HK-2 (cell line): ENCODE measurements at regions not wholly inside any gene's neighbourhood (a gene's known extent, or its start where the extent isn't known, plus 50 kb on each side); places are given as distances from the start of the nearest gene placed in this dataset.

ENCODE experiments used
- DNase-seq: peaks from one replicate; pipeline ENCODE4 v3.0.0-alpha.2; 2018; ENCODE audit not compliant: unreplicated experiment

DNA sequence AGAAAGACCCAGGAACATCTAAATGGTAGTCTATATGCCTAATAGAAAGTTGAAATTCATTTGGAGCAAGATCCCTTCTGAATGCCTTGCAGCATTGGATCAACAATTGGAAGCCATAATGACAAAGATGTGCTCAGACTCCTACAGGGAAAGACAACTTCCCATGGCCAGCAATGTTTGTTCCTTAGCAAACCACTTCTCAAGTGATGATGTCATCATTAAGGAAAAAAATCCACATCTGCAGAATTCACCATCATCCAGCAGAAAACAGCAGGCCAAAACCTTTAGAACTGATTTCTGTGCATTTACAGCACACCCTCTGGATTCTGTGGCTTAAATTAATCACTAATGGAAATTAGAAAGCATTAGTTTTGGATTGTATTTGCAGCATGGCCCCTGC lies 82.4 kb upstream of the ZIC3 start:
- DNase-seq: no peak

DNA sequence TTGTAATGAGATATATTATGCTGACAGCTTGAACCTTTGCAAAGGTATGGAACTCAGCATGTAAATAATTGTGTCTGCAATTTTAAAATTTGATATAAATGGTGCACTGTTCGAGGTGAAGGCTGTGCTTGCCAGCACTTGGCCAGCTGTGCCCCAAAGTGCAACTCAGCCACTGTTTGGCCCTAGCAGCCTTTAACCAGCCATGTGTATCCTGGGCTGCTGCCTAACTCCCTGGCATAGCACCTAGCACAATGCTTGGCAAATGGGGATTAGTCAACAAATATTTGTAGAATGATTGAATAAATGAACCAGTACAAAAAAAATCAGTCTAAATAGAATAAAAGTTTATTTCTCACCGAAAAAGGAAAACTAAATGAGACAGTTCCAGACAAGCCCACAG lies 83.8 kb upstream of the ZIC3 start:
- no peak for DNase-seq

DNA sequence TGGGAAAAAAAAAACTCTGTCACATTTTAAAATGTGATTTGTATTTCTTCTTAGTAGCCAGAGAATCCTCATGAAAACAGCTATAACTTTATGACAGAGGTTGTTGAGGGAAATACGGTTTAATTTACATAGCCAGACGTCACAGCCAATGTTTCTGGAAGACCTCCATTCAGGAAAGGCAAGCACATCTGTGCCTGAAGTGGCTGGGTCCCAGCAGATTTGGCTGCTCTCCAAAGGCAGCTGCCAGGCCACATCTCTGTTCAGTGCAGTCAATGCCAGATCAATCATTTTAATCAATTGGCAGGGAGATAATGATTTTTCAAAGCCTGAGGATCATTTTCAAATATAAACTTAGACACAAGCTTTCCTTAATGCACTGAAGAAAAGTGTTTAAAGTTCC lies 86.5 kb upstream of the ZIC3 start:
- no peak for DNase-seq

DNA sequence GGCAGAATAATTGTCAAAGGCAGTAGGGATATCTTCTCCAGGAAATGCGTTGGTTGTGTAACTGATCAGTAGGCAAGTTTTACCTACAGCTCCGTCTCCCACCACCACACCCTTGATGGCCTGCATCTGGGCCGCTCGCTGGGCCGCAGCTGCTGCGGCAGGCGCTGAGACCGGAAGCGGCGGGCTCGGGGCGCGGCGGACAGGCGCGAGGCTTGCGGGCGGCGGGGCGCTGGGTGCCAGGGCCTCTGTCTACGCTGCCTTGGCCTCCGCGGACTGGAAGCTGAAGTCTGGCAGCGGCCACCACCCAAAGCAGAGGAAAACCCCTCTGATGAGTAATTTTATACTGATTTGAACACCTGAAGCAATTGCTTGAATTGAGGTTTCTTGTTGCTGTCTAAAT lies 124.2 kb upstream of the ZIC3 start:
- DNase-seq: no peak

GRCh38 chrX:137432609-137433008 lies 133.3 kb upstream of the ZIC3 start:
- DNase-seq: no peak

DNA sequence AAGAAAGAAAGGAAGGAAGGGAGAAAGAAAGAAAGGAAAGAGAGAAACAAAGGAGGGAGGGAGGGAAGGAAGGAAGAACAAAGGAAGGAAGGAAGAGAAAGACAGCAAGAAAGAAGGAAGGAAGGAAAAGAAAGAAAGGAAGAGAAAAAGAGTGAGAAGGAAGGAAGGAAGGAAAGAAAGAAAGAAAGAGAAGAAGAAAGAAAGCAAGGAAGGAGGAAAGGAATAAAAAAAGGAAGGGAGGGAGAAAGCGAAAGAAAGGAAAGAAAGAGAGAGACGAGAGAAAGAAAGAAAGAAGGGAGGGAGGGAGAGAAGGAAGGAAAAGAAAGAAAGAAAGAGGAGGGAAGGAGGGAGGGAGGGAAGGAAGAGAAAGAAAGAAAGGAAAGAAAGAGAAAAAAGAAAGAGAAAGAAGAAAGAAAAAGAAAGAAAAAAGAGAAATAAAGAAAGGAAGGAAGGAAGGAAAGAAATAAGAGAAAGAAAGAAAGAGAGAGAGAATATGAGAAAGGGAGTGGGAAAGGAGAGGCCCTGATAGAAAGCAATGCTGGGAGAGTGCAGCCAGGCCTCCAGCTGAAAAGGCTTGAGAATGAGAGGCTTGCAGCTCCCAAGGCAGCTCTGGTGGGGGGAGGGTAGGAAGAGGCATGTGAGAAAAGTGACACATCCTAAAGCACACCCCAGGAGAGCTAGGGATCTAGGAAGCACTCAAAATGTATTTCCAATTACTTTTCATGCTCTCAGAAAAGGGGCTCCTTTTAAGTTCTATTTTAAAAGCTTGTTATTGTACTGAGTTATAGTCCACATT lies 134.0 kb upstream of the ZIC3 start:
- DNase-seq: no peak

GRCh38 chrX:137430984-137431475 lies 134.9 kb upstream of the ZIC3 start:
- DNase-seq: no peak

DNA sequence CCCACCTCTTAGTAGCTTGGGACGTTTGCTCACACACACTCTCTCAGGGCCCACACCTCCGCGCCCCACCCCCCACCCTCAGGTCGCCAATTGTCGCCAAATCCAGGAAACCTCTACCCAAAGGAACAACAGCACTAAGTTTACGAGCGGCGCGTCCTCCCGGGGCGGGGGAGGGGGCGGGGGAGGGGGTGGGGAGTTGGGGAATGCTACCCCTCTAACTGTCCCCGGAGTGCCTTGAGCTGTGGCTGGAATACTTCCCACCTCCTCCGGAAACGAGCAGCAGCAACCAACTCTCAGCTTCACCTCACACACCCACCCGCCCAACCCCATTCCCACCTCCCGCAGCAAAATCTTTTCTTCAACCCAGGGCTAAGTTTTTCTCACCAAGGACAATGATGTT lies 135.6 kb upstream of the ZIC3 start:
- no peak for DNase-seq

DNA sequence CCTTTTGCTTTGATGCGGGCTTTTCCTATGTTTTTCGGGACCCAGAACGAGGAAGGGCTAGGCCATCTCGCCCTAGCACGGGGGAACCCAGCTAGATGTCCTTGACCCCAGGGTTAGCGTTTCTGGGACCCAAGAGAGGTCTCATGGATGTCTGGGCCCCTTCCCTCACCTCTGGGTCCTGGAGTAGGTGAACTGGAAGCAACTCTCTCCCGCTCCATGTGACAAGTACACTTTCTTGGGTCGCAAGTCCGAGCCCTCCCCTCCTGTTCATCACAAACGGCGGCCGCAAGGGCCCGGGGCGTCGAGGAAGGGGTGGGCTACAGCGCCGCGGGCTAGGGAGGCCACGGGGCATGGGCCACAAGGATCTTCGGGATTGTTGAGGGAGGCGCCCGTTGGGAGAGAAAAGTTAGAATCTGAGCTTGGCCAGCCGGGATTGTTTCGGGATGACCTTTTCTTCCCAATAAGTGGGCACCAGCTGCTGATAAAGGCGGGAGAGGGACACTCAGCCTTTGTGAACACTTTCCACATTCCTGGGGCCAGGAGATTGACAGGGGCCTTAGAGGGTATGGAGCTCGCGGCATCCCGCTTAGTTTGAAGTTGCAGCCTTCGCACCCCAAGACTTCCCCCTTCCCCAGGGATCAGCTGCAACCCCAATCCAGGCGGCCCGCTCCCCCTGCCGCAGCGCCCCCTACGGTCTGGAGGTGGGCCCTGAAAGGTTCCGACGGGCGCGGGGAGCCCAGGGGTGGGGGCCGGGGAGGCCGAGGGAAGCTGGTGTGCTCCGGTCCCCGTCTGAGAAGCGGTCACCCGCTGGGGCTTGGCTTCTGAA lies 136.9 kb upstream of the ZIC3 start:
- DNase-seq: no peak

GRCh38 chrX:137428221-137428661 lies 137.7 kb upstream of the ZIC3 start:
- DNase-seq: no peak

DNA sequence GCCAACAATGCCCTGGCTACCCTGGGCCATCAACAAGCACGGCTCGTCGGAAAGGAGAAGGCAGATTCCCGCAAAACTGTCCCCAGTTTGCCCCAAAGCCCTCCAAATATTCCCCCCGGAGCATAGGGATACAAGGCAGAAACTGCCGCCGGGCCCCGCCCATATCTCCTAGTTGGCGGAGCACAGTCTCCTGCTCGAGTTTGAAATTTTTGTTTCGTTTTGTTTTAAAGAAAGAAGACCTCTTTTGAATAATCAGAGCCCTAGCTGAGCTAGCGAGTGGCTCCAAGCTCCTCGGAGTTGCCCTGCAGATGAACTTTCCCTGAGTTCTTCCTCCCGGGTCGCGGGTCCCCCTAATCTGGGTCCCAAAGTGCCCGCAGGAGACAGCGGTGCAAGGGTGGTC lies 138.1 kb upstream of the ZIC3 start:
- DNase-seq: no peak

- no peak for DNase-seq
Observed at GRCh38 chrX:137427426-137427778, 138.5 kb upstream of the ZIC3 start.

GRCh38 chrX:137426695-137427425 lies 139.1 kb upstream of the ZIC3 start:
- DNase-seq: no peak

- no peak for DNase-seq
Observed at GRCh38 chrX:137425986-137426385, 139.9 kb upstream of the ZIC3 start.

DNA sequence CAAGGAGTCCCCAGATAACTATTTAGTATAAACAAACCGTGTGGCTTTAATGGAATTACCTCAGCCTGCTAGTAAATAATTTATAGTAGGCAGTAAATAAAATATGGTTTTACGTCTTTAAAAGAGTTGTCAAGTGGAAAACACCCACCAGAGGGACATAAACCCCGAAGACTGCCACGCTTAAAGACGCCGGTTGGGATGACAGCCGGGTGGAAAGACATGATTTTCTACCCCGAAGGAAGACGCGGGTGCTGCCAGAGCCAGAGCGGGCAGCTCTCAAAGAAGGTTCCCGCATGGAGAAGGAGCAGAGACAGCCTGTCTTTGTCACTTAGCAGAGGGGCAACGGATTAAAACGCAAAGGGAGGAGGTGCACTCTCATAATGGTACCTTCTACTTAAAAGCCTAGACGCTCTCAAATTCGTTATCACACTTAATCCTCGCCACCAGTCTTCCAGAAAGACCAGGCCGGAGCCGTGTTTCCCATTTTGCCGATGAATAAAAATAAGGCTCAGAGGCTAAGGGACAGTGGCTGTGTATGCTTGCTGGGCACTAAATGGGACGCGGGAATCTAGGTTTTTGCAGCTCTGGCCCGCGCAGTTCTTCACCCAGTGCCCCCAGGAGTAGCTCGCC lies 140.5 kb upstream of the ZIC3 start:
- DNase-seq: no peak

DNA sequence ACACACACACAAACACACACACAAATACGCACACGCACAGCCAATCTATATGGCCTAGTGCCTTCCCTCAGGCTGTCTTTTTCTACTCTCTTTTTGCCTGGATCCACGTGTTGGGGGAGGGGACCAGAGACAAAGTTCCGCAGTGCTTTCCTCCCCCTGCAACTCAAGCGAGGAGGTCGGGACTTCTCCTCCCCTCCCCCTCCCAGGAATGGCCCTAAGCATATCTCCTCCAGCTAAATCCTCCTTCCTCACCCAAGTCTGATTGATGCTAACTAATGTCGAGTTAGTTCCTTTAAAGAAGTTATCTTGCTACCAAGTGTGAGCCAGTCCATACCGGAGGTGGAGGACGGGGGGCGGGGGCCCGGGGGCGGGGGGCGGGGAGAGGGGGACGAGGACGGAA lies 141.2 kb upstream of the ZIC3 start:
- no peak for DNase-seq

DNA sequence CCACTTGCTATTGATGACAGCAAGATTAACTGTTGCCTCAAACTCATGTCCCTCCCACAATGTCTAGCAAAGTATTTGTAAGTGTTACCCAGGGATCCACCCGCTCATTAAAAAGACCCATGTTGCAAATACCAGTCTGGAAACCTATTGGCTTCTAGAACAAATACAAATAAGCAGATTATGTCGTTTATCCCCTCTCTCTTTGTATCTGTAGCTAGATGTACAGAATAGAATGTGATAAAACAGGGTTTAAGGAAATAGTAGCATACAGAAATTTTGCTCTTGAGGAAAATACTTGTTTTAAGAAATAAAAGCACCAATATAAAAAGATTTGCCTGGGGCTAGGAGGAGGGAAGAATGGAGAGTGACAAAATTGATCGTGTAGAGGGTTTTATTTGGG lies 142.7 kb upstream of the ZIC3 start:
- no peak for DNase-seq

- no peak for DNase-seq
Observed at GRCh38 chrX:137418086-137418485, 147.8 kb upstream of the ZIC3 start.

DNA sequence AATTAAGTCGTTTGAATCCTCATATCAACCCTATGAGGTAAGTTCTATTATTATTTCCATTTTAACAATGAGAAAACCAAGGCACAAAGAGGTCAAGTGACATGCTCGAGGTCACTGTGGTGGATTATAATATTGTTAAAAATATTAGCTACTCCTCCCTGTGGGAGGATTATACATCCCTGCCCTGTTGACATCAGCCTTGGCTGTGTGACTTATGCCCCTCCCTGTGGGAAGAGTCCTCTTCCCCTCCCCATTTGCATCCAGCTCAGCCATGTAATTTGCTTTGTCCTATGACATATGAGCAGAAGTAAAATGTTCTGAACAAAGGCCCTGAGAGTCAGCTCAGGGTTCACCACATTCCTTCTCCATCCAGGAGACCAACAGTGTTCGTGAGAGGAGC lies 152.7 kb upstream of the ZIC3 start:
- DNase-seq: no peak

- DNase-seq: no peak
Observed at GRCh38 chrX:137405449-137406140, 160.3 kb upstream of the ZIC3 start.

- DNase-seq: no peak
Observed at GRCh38 chrX:137401092-137401491, 164.8 kb upstream of the ZIC3 start.
